ENCODE measurements at regions not wholly inside any gene's neighbourhood (a gene's known extent, or its start where the extent isn't known, plus 50 kb on each side); places are given as distances from the start of the nearest gene placed in this dataset.
A peak's percentile ranks its signal among the peaks of the same experiment; 100 is the strongest.

- no peak for TF ChIP-seq ZNF12 (CRISPR knock-in tag; IDR thresholded peaks at IDR 0.05)
- TF ChIP-seq, protein P1, sequence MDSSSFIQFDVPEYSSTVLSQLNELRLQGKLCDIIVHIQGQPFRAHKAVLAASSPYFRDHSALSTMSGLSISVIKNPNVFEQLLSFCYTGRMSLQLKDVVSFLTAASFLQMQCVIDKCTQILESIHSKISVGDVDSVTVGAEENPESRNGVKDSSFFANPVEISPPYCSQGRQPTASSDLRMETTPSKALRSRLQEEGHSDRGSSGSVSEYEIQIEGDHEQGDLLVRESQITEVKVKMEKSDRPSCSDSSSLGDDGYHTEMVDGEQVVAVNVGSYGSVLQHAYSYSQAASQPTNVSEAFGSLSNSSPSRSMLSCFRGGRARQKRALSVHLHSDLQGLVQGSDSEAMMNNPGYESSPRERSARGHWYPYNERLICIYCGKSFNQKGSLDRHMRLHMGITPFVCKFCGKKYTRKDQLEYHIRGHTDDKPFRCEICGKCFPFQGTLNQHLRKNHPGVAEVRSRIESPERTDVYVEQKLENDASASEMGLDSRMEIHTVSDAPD (CRISPR knock-in tag; IDR thresholded peaks at IDR 0.05) = no peak
- 0 out of 2 replicates have a peak, but pooled peaks have one; percentile 8 for TF ChIP-seq TCF7L2 (IDR thresholded peaks at IDR 0.05; ENCODE audit: low read depth, low read length)
- no peak for TF ChIP-seq GATAD2A (IDR thresholded peaks at IDR 0.05)
- TF ChIP-seq ZFX (CRISPR knock-in tag; IDR thresholded peaks at IDR 0.05) = peak; percentile 33; the same call in 1 of the 2 replicates
Measured at GRCh38 chr22:22362311-22362710, 117.7 kb downstream of the VPREB1 start (continued).

- no peak overlapping the region for H3K4me3 ChIP-seq
- ChIA-PET POLR2A (interaction anchor here (0.5 to 1.0 kb wide), 2 partner anchors 17 to 402 kb away, joined by 3 to 6 read pairs; no protein-coding TSS in a partner anchor), CTCF (ENCODE audit: low intra/inter-chr PET ratio) (interaction anchor here (0.5 kb wide), 1 partner anchor 93 kb away, joined by 3 read pairs; no protein-coding TSS in a partner anchor)
- peaks cover 2 to 12% of the 10 kb centered on the region in 2 experiments; a peak in 4 of 5 replicates for H3K27me3 ChIP-seq (ENCODE audit: control insufficient read depth in 2 of 2, insufficient read depth in 2 of 2, low read length in 2 of 2)
- in situ Hi-C loops (cut with MboI) (no loop called here), intact Hi-C loops (cut with micrococcal nuclease) (no loop called here)
- H3K36me3 ChIP-seq (ENCODE audit: control insufficient read depth, insufficient read depth, low read length) = no peaks in the 10 kb centered on the region
- H4K20me1 ChIP-seq (replicated peaks; ENCODE audit: control insufficient read depth, insufficient read depth, low read length) = no peaks in the 10 kb centered on the region
- H3K79me2 ChIP-seq (ENCODE audit: control insufficient read depth, insufficient read depth, low read length) = no peaks in the 10 kb centered on the region
- no peak overlapping the region for H3K9ac ChIP-seq (ENCODE audit: insufficient read depth in 1 of 2, low read depth in 2 of 2, low read length in 2 of 2)
- H3K9me3 ChIP-seq (replicated peaks; ENCODE audit: control insufficient read depth, insufficient read depth, low read depth, low read length) = no peaks in the 10 kb centered on the region
- DNase-seq (ENCODE audit: extremely low read depth in 1 of 4, low spot score in 3 of 4) = no peak
- no peak overlapping the region for H3K4me2 ChIP-seq (ENCODE audit: insufficient read depth, low read length)
- no peak for TF ChIP-seq ZNF408 (CRISPR knock-in tag; IDR thresholded peaks at IDR 0.05; ENCODE audit: low read depth)
- no peak for TF ChIP-seq ZNF561 (CRISPR knock-in tag; conservative IDR thresholded peaks at IDR 0.05)
- TF ChIP-seq SUPT5H (IDR thresholded peaks at IDR 0.05) = no peak
- TF ChIP-seq NFE2 (IDR thresholded peaks at IDR 0.05; ENCODE audit: low read depth) = 0 out of 2 replicates have a peak, but pooled peaks have one; percentile 3
- TF ChIP-seq MXD1 (CRISPR knock-in tag; IDR thresholded peaks at IDR 0.05; ENCODE audit: borderline replicate concordance, poor library complexity, severe bottlenecking) = no peak
- no peak for TF ChIP-seq BDP1 (IDR thresholded peaks at IDR 0.05; ENCODE audit: insufficient read depth, insufficient read length)
- no peak overlapping the region for H3K27ac ChIP-seq (ENCODE audit: extremely low read depth, low read depth, low read length)
- H3K4me1 ChIP-seq (replicated peaks in 1 of 2; ENCODE audit: control insufficient read depth in 2 of 2, insufficient read depth in 2 of 2, low read length in 2 of 2) = no peaks in the 10 kb centered on the region
- H2AFZ ChIP-seq (ENCODE audit: low read depth, low read length) = no peak overlapping the region
- peak; percentile 5; the same call in 1 of the 3 replicates for ATAC-seq
- no peak for FAIRE-seq
- under 1% methylated on average over 6 of the region's 6 CpGs for WGBS (ENCODE audit: insufficient coverage, low coverage, missing lambda C conversion rate)
- no peaks in the 10 kb centered on the region for H3K9me1 ChIP-seq (ENCODE audit: control insufficient read depth, insufficient read depth, low read length)
- no TSS peak for BruUV-seq (replicated peaks)
Measured at GRCh38 chr22:22362936-22363335, 118.3 kb downstream of the VPREB1 start.
